GM10248 (cell line): ENCODE measurements at regions not wholly inside any gene's neighbourhood (a gene's known extent, or its start where the extent isn't known, plus 50 kb on each side); places are given as distances from the start of the nearest gene placed in this dataset.

Experiments used
- CTCF ChIA-PET: fragments of 300-600 bp; sonication (Branson Sonifier 250); formaldehyde crosslinking; extraction: SDS; loops from one replicate; lab custom pipeline; 2021; ENCODE audit warnings: antibody characterized with exemption; lab: Yijun Ruan, JAX
- POLR2A ChIA-PET: fragments of 350-650 bp; sonication (Branson Sonifier 250); formaldehyde crosslinking; extraction: SDS; loops from one replicate; lab custom pipeline; 2020; ENCODE audit warnings: antibody characterized with exemption; lab: Yijun Ruan, JAX
- DNase-seq: peaks from one replicate; pipeline ENCODE4 v3.0.0; 2012; ENCODE audit errors: extremely low spot score
- CTCF ChIP-seq: IDR thresholded peaks from 2 replicates; pipeline ENCODE4 v1.5.1; 2012; ENCODE audit warnings: mild to moderate bottlenecking, low read depth; ENCODE audit errors: extremely low read depth, missing control alignments, control extremely low read depth

GRCh38 chr10:33414841-33415240 is 80.4 kb upstream of the NRP1 start:
- POLR2A ChIA-PET: no interaction called here
- DNase-seq: no peak
- no peak for TF ChIP-seq CTCF

GRCh38 chr10:33412653-33413361 is 78.3 kb upstream of the NRP1 start:
- DNase-seq: no peak
- no peak for TF ChIP-seq CTCF
- POLR2A ChIA-PET: no interaction called here
- CTCF ChIA-PET: interaction anchor here (1.4 kb wide), 1 partner anchor 32 kb away, joined by 4 read pairs; no protein-coding TSS in a partner anchor

More at GRCh38 chr10:33414841-33415240, 80.4 kb upstream of the NRP1 start:
- CTCF ChIA-PET: no interaction called here

- CTCF ChIA-PET: interaction anchor here (1.4 kb wide), 1 partner anchor 32 kb away, joined by 4 read pairs; no protein-coding TSS in a partner anchor
- DNase-seq: no peak
- no peak for TF ChIP-seq CTCF
- POLR2A ChIA-PET: no interaction called here
Measured at GRCh38 chr10:33412241-33412640, 77.8 kb upstream of the NRP1 start.

GRCh38 chr10:33410860-33411234 is 76.4 kb upstream of the NRP1 start:
- POLR2A ChIA-PET: no interaction called here
- DNase-seq: no peak
- TF ChIP-seq CTCF: no peak
- CTCF ChIA-PET: no interaction called here

GRCh38 chr10:33410096-33410859 is 75.8 kb upstream of the NRP1 start:
- no peak for TF ChIP-seq CTCF
- no peak for DNase-seq
- CTCF ChIA-PET: no interaction called here
- POLR2A ChIA-PET: no interaction called here

- POLR2A ChIA-PET: no interaction called here
Measured at GRCh38 chr10:33406596-33406995, 72.1 kb upstream of the NRP1 start.

More at GRCh38 chr10:33406596-33406995, 72.1 kb upstream of the NRP1 start:
- no peak for TF ChIP-seq CTCF
- CTCF ChIA-PET: interaction anchor here (1.3 kb wide), 1 partner anchor 17 kb away, joined by 3 read pairs; no protein-coding TSS in a partner anchor
- no peak for DNase-seq
